ENCODE measurements at regions not wholly inside any gene's neighbourhood (a gene's known extent, or its start where the extent isn't known, plus 50 kb on each side); places are given as distances from the start of the nearest gene placed in this dataset.
"Not testable (repeated sequence)": the region's sequence is repeated elsewhere in the genome, so short reads cannot be mapped to it uniquely, and the experiment has no call there.

GRCh38 chr10:64558094-64558835 is 1037.1 kb downstream of the REEP3 start:
- H3K4me1 ChIP-seq, result no peaks in the 10 kb centered on the region
- no peak for DNase-seq
- H3K36me3 ChIP-seq, result no peaks in the 10 kb centered on the region
- TF ChIP-seq CTCF (IDR thresholded peaks at IDR 0.05), result no peak
- no peak overlapping the region for H3K4me3 ChIP-seq
- H3K9me3 ChIP-seq, result no peaks in the 10 kb centered on the region
- intact Hi-C loops (cut with DNase I; ENCODE audit: low total_unique reads), result no loop called here
- no peaks in the 10 kb centered on the region for H3K27me3 ChIP-seq
- H3K27ac ChIP-seq, result no peak overlapping the region

GRCh38 chr10:64571056-64571455 is 1049.9 kb downstream of the REEP3 start:
- no peaks in the 10 kb centered on the region for H3K36me3 ChIP-seq
- no peak for TF ChIP-seq CTCF (IDR thresholded peaks at IDR 0.05)
- no peak for DNase-seq
- H3K27me3 ChIP-seq, result no peaks in the 10 kb centered on the region
- intact Hi-C loops (cut with DNase I; ENCODE audit: low total_unique reads), result no loop called here
- H3K4me3 ChIP-seq, result no peak overlapping the region
- no peak overlapping the region for H3K27ac ChIP-seq
- H3K4me1 ChIP-seq, result no peaks in the 10 kb centered on the region
- peaks cover 0 to 4% (median 0%) of the 10 kb centered on the region in 3 donors for H3K9me3 ChIP-seq

- intact Hi-C loops (cut with DNase I; ENCODE audit: low total_unique reads), result no loop called here
- Histone ChIP-seq H3K36me3 (no peaks in the 10 kb centered on the region), H3K27me3 (no peaks in the 10 kb centered on the region), H3K4me1 (no peaks in the 10 kb centered on the region), H3K9me3 (no peaks in the 10 kb centered on the region), H3K27ac (no peak overlapping the region), H3K4me3 (no peak overlapping the region)
- TF ChIP-seq CTCF (IDR thresholded peaks at IDR 0.05), result no peak
- no peak for DNase-seq
These were observed 1052.6 kb downstream of the REEP3 start for GRCh38 chr10:64573623-64574325.

- Histone ChIP-seq H3K27ac (no peak overlapping the region), H3K27me3 (no peaks in the 10 kb centered on the region), H3K9me3 (no peaks in the 10 kb centered on the region), H3K36me3 (no peaks in the 10 kb centered on the region), H3K4me3 (no peak overlapping the region), H3K4me1 (no peaks in the 10 kb centered on the region)
- no peak for TF ChIP-seq CTCF (IDR thresholded peaks at IDR 0.05)
- DNase-seq, result no peak
- intact Hi-C loops (cut with DNase I; ENCODE audit: low total_unique reads), result no loop called here
These were observed 1053.2 kb downstream of the REEP3 start for GRCh38 chr10:64574371-64574770.

GRCh38 chr10:64576497-64576896 is 1055.3 kb downstream of the REEP3 start:
- no peak for DNase-seq
- intact Hi-C loops (cut with DNase I; ENCODE audit: low total_unique reads), result no loop called here
- H3K4me1 ChIP-seq, result no peaks in the 10 kb centered on the region
- H3K36me3 ChIP-seq, result no peaks in the 10 kb centered on the region
- TF ChIP-seq CTCF (IDR thresholded peaks at IDR 0.05), result no peak
- no peaks in the 10 kb centered on the region for H3K27me3 ChIP-seq
- H3K9me3 ChIP-seq, result no peaks in the 10 kb centered on the region
- H3K4me3 ChIP-seq, result no peak overlapping the region
- H3K27ac ChIP-seq, result no peak overlapping the region

GRCh38 chr10:64578757-64579156 is 1057.6 kb downstream of the REEP3 start:
- DNase-seq; H3K36me3 ChIP-seq; H3K4me1 ChIP-seq; H3K27ac ChIP-seq; H3K4me3 ChIP-seq; H3K27me3 ChIP-seq; H3K9me3 ChIP-seq; intact Hi-C loops (cut with DNase I; ENCODE audit: low total_unique reads): not testable (repeated sequence)
